ENCODE measurements at regions not wholly inside any gene's neighbourhood (a gene's known extent, or its start where the extent isn't known, plus 50 kb on each side); places are given as distances from the start of the nearest gene placed in this dataset.
A peak's percentile ranks its signal among the peaks of the same experiment; 100 is the strongest.

- Histone ChIP-seq H3K4me1 (ENCODE audit: insufficient read depth, low read length) (peaks cover 15% of the 10 kb centered on the region), H3K4me2 (ENCODE audit: low read length) (no peak overlapping the region), H3K36me3 (ENCODE audit: insufficient read depth, low read length) (no peaks in the 10 kb centered on the region), H3K9ac (ENCODE audit: low read length) (no peak overlapping the region), H2AFZ (ENCODE audit: low read depth, low read length) (no peak overlapping the region), H3K27me3 (ENCODE audit: insufficient read depth, low read length) (no peaks in the 10 kb centered on the region), H4K20me1 (ENCODE audit: insufficient read depth, low read length) (no peaks in the 10 kb centered on the region), H3K9me3 (ENCODE audit: insufficient read depth, low read depth, low read length) (no peaks in the 10 kb centered on the region), H3K79me2 (ENCODE audit: insufficient read depth, low read length) (no peaks in the 10 kb centered on the region), H3K4me3 (ENCODE audit: insufficient read depth, low read depth, low read length) (no peak overlapping the region), H3K27ac (ENCODE audit: low read depth, low read length) (peak overlapping the region; percentile 43)
- Mint-ChIP-seq H3K27me3 (ENCODE audit: low read depth, unreplicated experiment) (no peaks in the 10 kb centered on the region), H3K36me3 (ENCODE audit: low read depth, unreplicated experiment) (no peaks in the 10 kb centered on the region), H3K4me1 (ENCODE audit: low read depth, unreplicated experiment) (no peaks in the 10 kb centered on the region), H3K4me3 (ENCODE audit: unreplicated experiment) (no peak overlapping the region), H3K9me3 (ENCODE audit: unreplicated experiment) (no peaks in the 10 kb centered on the region), H3K27ac (ENCODE audit: unreplicated experiment) (no peak overlapping the region)
- DNase-seq (ENCODE audit: low read depth) (peak; percentile 57), FAIRE-seq (no peak)
- no peak for TF ChIP-seq EZH2 (IDR thresholded peaks at IDR 0.05; ENCODE audit: insufficient read depth, low read length)
- TF ChIP-seq, protein P1, sequence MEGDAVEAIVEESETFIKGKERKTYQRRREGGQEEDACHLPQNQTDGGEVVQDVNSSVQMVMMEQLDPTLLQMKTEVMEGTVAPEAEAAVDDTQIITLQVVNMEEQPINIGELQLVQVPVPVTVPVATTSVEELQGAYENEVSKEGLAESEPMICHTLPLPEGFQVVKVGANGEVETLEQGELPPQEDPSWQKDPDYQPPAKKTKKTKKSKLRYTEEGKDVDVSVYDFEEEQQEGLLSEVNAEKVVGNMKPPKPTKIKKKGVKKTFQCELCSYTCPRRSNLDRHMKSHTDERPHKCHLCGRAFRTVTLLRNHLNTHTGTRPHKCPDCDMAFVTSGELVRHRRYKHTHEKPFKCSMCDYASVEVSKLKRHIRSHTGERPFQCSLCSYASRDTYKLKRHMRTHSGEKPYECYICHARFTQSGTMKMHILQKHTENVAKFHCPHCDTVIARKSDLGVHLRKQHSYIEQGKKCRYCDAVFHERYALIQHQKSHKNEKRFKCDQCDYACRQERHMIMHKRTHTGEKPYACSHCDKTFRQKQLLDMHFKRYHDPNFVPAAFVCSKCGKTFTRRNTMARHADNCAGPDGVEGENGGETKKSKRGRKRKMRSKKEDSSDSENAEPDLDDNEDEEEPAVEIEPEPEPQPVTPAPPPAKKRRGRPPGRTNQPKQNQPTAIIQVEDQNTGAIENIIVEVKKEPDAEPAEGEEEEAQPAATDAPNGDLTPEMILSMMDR (IDR thresholded peaks at IDR 0.05; ENCODE audit: insufficient read depth, low read depth, low read length), result no peak
Measured at GRCh38 chr6:140846503-140847261, 1286.0 kb upstream of the GJE1 start.

DNA sequence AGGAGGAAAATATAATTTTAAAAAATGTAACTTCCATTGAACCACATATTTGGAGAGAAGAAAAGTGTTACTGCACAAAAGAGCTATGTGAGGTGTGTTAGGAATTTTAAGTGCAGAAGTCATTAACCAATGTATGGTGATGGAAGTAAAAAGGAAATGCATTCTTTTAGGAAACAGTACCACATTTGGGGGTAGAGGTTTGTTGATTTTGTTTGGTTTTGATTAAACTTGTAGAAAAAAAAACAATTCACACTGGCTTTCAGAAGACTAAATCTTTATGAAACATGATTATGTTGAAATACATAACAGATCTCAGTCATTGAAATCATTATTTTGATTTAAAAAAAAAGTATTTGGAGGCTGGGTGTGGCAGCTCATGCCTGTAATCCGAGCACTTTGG, 1287.0 kb upstream of the GJE1 start:
- no peaks in the 10 kb centered on the region for H4K20me1 ChIP-seq (ENCODE audit: insufficient read depth, low read length)
- Mint-ChIP-seq H3K27ac (ENCODE audit: unreplicated experiment) (no peak overlapping the region), H3K4me1 (ENCODE audit: low read depth, unreplicated experiment) (no peaks in the 10 kb centered on the region), H3K9me3 (ENCODE audit: unreplicated experiment) (no peaks in the 10 kb centered on the region), H3K27me3 (ENCODE audit: low read depth, unreplicated experiment) (no peaks in the 10 kb centered on the region), H3K4me3 (ENCODE audit: unreplicated experiment) (no peak overlapping the region), H3K36me3 (ENCODE audit: low read depth, unreplicated experiment) (no peaks in the 10 kb centered on the region)
- H3K27me3 ChIP-seq (ENCODE audit: insufficient read depth, low read length), result no peaks in the 10 kb centered on the region
- peak; percentile 29 for DNase-seq (ENCODE audit: low read depth)
- H3K79me2 ChIP-seq (ENCODE audit: insufficient read depth, low read length), result no peaks in the 10 kb centered on the region
- H3K4me1 ChIP-seq (ENCODE audit: insufficient read depth, low read length), result peaks cover 13% of the 10 kb centered on the region
- FAIRE-seq, result peak; percentile 5
- H3K27ac ChIP-seq (ENCODE audit: low read depth, low read length), result no peak overlapping the region
- no peaks in the 10 kb centered on the region for H3K36me3 ChIP-seq (ENCODE audit: insufficient read depth, low read length)
- no peak overlapping the region for H3K4me3 ChIP-seq (ENCODE audit: insufficient read depth, low read depth, low read length)
- H3K9me3 ChIP-seq (ENCODE audit: insufficient read depth, low read depth, low read length), result no peaks in the 10 kb centered on the region
- peak overlapping the region; percentile 23 for H2AFZ ChIP-seq (ENCODE audit: low read depth, low read length)
- TF ChIP-seq EZH2 (IDR thresholded peaks at IDR 0.05; ENCODE audit: insufficient read depth, low read length), result no peak
- TF ChIP-seq, protein P1 (IDR thresholded peaks at IDR 0.05; ENCODE audit: insufficient read depth, low read depth, low read length), result no peak
- no peak overlapping the region for H3K9ac ChIP-seq (ENCODE audit: low read length)
- no peak overlapping the region for H3K4me2 ChIP-seq (ENCODE audit: low read length)

GRCh38 chr6:140844167-140844566, 1288.6 kb upstream of the GJE1 start:
- Histone ChIP-seq H4K20me1 (ENCODE audit: insufficient read depth, low read length) (no peaks in the 10 kb centered on the region), H3K9me3 (ENCODE audit: insufficient read depth, low read depth, low read length) (no peaks in the 10 kb centered on the region), H3K36me3 (ENCODE audit: insufficient read depth, low read length) (no peaks in the 10 kb centered on the region), H3K9ac (ENCODE audit: low read length) (no peak overlapping the region), H3K4me3 (ENCODE audit: insufficient read depth, low read depth, low read length) (no peak overlapping the region), H2AFZ (ENCODE audit: low read depth, low read length) (no peak overlapping the region), H3K27me3 (ENCODE audit: insufficient read depth, low read length) (no peaks in the 10 kb centered on the region), H3K27ac (ENCODE audit: low read depth, low read length) (no peak overlapping the region), H3K79me2 (ENCODE audit: insufficient read depth, low read length) (no peaks in the 10 kb centered on the region), H3K4me2 (ENCODE audit: low read length) (no peak overlapping the region), H3K4me1 (ENCODE audit: insufficient read depth, low read length) (peaks cover 7% of the 10 kb centered on the region)
- H3K4me1 Mint-ChIP-seq (ENCODE audit: low read depth, unreplicated experiment), result no peaks in the 10 kb centered on the region
- H3K27ac Mint-ChIP-seq (ENCODE audit: unreplicated experiment), result no peak overlapping the region
- no peak for FAIRE-seq
- no peak for DNase-seq (ENCODE audit: low read depth)
- TF ChIP-seq, protein P1 (IDR thresholded peaks at IDR 0.05; ENCODE audit: insufficient read depth, low read depth, low read length), result no peak
- TF ChIP-seq EZH2 (IDR thresholded peaks at IDR 0.05; ENCODE audit: insufficient read depth, low read length), result no peak
- no peaks in the 10 kb centered on the region for H3K27me3 Mint-ChIP-seq (ENCODE audit: low read depth, unreplicated experiment)
- no peaks in the 10 kb centered on the region for H3K9me3 Mint-ChIP-seq (ENCODE audit: unreplicated experiment)
- no peak overlapping the region for H3K4me3 Mint-ChIP-seq (ENCODE audit: unreplicated experiment)
- no peaks in the 10 kb centered on the region for H3K36me3 Mint-ChIP-seq (ENCODE audit: low read depth, unreplicated experiment)
